GM12878 (cell line): ENCODE measurements at regions not wholly inside any gene's neighbourhood (a gene's known extent, or its start where the extent isn't known, plus 50 kb on each side); places are given as distances from the start of the nearest gene placed in this dataset.

Source experiments
- CEBPB ChIP-seq, 2 experiments: fragments of 150-350 bp in 1 of 2; IDR thresholded peaks; 2 replicates each; pipeline ENCODE4 v1.6.1; 2012 to 2014; ENCODE audit warnings: low read depth in 2 of 2, low read length in 2 of 2, borderline replicate concordance in 1 of 2, inconsistent platforms in 1 of 2
- CTCF ChIP-seq, 3 experiments: IDR thresholded peaks in 2 of 3; conservative IDR thresholded peaks in 1 of 3; 2 replicates each; pipeline ENCODE4 v1.5.1; 2011; ENCODE audit warnings: low read depth in 3 of 3, low read length in 3 of 3, mild to moderate bottlenecking in 3 of 3, control low read depth in 2 of 3, moderate library complexity in 2 of 3, inconsistent platforms in 1 of 3, mixed read lengths in 1 of 3; ENCODE audit not compliant: control insufficient read depth in 2 of 3, insufficient read depth in 1 of 3; ENCODE audit errors: extremely low read depth in 1 of 3
- FOXM1 ChIP-seq: IDR thresholded peaks from 2 replicates; pipeline ENCODE4 v1.6.1; 2012; ENCODE audit warnings: low read depth, mild to moderate bottlenecking, inconsistent platforms, low read length, moderate library complexity
- JUNB ChIP-seq: IDR thresholded peaks from 2 replicates; pipeline ENCODE4 v1.6.1; 2016; ENCODE audit warnings: antibody characterized with exemption, mild to moderate bottlenecking
- PAX5 ChIP-seq: IDR thresholded peaks from 2 replicates; pipeline ENCODE4 v1.6.1; 2011; ENCODE audit warnings: low read depth, low read length, borderline replicate concordance
- POLR2A ChIP-seq: IDR thresholded peaks from 2 replicates; pipeline ENCODE4 v1.6.1; 2011; ENCODE audit warnings: low read depth, mild to moderate bottlenecking, low read length
- YY1 ChIP-seq: IDR thresholded peaks from 2 replicates; pipeline ENCODE4 v1.6.1; 2011; ENCODE audit warnings: low read depth, mild to moderate bottlenecking, low read length
- ZNF622 ChIP-seq: fragments of 450-650 bp; IDR thresholded peaks from 2 replicates; pipeline ENCODE4 v1.6.1; 2017; ENCODE audit warnings: mild to moderate bottlenecking, inconsistent platforms
- TF ChIP-seq, protein P1 (sequence below): IDR thresholded peaks from 2 replicates; pipeline ENCODE4 v1.6.1; 2011; ENCODE audit warnings: low read depth, mild to moderate bottlenecking, low read length, moderate library complexity, borderline replicate concordance; ENCODE audit errors: extremely low read depth
- TF ChIP-seq, protein P2 (sequence below): fragments of 450-650 bp; IDR thresholded peaks from 2 replicates; pipeline ENCODE4 v1.6.1; 2017; ENCODE audit warnings: low read depth, mild to moderate bottlenecking, moderate library complexity

- TF ChIP-seq, protein P1, sequence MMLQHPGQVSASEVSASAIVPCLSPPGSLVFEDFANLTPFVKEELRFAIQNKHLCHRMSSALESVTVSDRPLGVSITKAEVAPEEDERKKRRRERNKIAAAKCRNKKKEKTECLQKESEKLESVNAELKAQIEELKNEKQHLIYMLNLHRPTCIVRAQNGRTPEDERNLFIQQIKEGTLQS: no peak
- TF ChIP-seq CEBPB (IDR thresholded peaks at IDR 0.05; ENCODE audit: borderline replicate concordance in 1 of 2, low read depth in 2 of 2, low read length in 2 of 2) (no peak), FOXM1 (no peak), PAX5 (no peak), ZNF622 (no peak), JUNB (no peak), CTCF (IDR thresholded peaks at IDR 0.05 in 2 of 3, conservative IDR thresholded peaks at IDR 0.05 in 1 of 3; ENCODE audit: control insufficient read depth in 2 of 3, extremely low read depth in 1 of 3, insufficient read depth in 1 of 3, low read depth in 3 of 3, low read length in 3 of 3) (no peak), YY1 (no peak), POLR2A (no peak)
- TF ChIP-seq, protein P2, sequence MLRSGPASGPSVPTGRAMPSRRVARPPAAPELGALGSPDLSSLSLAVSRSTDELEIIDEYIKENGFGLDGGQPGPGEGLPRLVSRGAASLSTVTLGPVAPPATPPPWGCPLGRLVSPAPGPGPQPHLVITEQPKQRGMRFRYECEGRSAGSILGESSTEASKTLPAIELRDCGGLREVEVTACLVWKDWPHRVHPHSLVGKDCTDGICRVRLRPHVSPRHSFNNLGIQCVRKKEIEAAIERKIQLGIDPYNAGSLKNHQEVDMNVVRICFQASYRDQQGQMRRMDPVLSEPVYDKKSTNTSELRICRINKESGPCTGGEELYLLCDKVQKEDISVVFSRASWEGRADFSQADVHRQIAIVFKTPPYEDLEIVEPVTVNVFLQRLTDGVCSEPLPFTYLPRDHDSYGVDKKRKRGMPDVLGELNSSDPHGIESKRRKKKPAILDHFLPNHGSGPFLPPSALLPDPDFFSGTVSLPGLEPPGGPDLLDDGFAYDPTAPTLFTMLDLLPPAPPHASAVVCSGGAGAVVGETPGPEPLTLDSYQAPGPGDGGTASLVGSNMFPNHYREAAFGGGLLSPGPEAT: no peak
Observed at GRCh38 chr11:33507967-33508366, 192.7 kb downstream of the C11orf91 start.
